ENCODE measurements at regions not wholly inside any gene's neighbourhood (a gene's known extent, or its start where the extent isn't known, plus 50 kb on each side); places are given as distances from the start of the nearest gene placed in this dataset.
"Not testable (repeated sequence)": the region's sequence is repeated elsewhere in the genome, so short reads cannot be mapped to it uniquely, and the experiment has no call there.

DNA sequence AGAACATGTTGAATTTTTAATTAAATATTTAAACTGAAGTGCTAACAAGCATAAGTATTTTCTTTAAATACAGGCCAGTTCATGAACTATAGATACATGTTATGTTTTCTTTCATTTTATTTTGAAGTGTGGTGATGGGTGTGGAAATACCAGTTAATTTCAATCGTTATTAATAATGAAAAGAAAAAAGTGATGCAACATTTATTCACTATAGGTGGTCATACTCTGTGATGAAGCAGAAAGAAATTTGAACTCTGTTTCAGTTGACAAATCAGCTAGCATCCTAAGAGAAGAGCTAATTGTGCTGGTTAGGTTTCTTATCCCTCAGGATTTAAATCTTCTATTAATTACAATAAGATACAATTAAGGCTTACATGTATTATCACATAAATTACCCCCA lies 795.1 kb upstream of the DDX18 start:
- Histone ChIP-seq H3K27ac (no peak overlapping the region), H3K4me2 (no peak overlapping the region), H3K36me3 (no peaks in the 10 kb centered on the region), H3K4me3 (no peak overlapping the region), H3K9me3 (ENCODE audit: low read depth) (no peaks in the 10 kb centered on the region), H3F3A (ENCODE audit: low read depth) (no peaks in the 10 kb centered on the region), H3K79me2 (ENCODE audit: low read depth) (no peaks in the 10 kb centered on the region), H3K4me1 (no peaks in the 10 kb centered on the region), H3K9ac (no peak overlapping the region), H4K20me1 (ENCODE audit: low read depth) (no peaks in the 10 kb centered on the region), H2AFZ (replicated peaks) (no peak overlapping the region), H3K27me3 (no peaks in the 10 kb centered on the region)
- H3K27me3 Mint-ChIP-seq (ENCODE audit: insufficient read depth, low read depth): no peaks in the 10 kb centered on the region
- H3K9me3 Mint-ChIP-seq: no peaks in the 10 kb centered on the region
- TF ChIP-seq EZH2phosphoT487 (IDR thresholded peaks at IDR 0.05) (no peak), EZH2 (IDR thresholded peaks at IDR 0.05) (no peak)
- TF ChIP-seq, protein P1, sequence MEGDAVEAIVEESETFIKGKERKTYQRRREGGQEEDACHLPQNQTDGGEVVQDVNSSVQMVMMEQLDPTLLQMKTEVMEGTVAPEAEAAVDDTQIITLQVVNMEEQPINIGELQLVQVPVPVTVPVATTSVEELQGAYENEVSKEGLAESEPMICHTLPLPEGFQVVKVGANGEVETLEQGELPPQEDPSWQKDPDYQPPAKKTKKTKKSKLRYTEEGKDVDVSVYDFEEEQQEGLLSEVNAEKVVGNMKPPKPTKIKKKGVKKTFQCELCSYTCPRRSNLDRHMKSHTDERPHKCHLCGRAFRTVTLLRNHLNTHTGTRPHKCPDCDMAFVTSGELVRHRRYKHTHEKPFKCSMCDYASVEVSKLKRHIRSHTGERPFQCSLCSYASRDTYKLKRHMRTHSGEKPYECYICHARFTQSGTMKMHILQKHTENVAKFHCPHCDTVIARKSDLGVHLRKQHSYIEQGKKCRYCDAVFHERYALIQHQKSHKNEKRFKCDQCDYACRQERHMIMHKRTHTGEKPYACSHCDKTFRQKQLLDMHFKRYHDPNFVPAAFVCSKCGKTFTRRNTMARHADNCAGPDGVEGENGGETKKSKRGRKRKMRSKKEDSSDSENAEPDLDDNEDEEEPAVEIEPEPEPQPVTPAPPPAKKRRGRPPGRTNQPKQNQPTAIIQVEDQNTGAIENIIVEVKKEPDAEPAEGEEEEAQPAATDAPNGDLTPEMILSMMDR (IDR thresholded peaks at IDR 0.05): no peak
- no peak overlapping the region for H3K4me3 Mint-ChIP-seq
- H3K27ac Mint-ChIP-seq: no peak overlapping the region
- no peaks in the 10 kb centered on the region for H3K4me1 Mint-ChIP-seq
- no peak for DNase-seq (ENCODE audit: low spot score)
- no peaks in the 10 kb centered on the region for H3K36me3 Mint-ChIP-seq

DNA sequence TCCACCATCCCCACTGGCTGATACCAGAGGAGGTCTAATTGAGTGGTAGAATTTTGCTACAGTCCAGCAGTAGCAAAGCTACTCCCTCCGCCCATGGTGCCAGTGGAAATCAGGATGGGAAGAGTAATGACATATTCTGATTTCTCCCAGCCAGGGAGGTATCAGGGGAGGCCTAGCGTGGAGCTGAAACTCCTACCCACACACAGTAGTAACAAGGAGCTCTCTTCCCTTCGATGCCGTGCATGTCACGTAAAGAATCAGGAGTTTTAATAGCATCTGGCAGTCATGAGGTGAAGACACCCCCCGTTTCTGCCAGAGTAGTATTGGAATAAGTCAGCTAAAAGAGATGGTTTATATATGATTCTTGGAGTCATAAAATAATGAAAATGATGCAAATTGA lies 786.8 kb upstream of the DDX18 start:
- Histone ChIP-seq H2AFZ (replicated peaks) (no peak overlapping the region), H3K27ac (no peak overlapping the region), H3K27me3 (no peaks in the 10 kb centered on the region), H3K9me3 (ENCODE audit: low read depth) (no peaks in the 10 kb centered on the region), H3K4me1 (no peaks in the 10 kb centered on the region), H3K79me2 (ENCODE audit: low read depth) (no peaks in the 10 kb centered on the region), H3K9ac (no peak overlapping the region), H3K4me2 (no peak overlapping the region), H4K20me1 (ENCODE audit: low read depth) (no peaks in the 10 kb centered on the region), H3F3A (ENCODE audit: low read depth) (no peaks in the 10 kb centered on the region), H3K4me3 (no peak overlapping the region), H3K36me3 (no peaks in the 10 kb centered on the region)
- H3K9me3 Mint-ChIP-seq: peaks cover 2% of the 10 kb centered on the region
- H3K36me3 Mint-ChIP-seq: no peaks in the 10 kb centered on the region
- DNase-seq (ENCODE audit: low spot score): no peak
- no peak overlapping the region for H3K4me3 Mint-ChIP-seq
- no peak overlapping the region for H3K27ac Mint-ChIP-seq
- H3K4me1 Mint-ChIP-seq: no peaks in the 10 kb centered on the region
- no peaks in the 10 kb centered on the region for H3K27me3 Mint-ChIP-seq (ENCODE audit: insufficient read depth, low read depth)
- TF ChIP-seq, protein P1 (IDR thresholded peaks at IDR 0.05): no peak
- no peak for TF ChIP-seq EZH2phosphoT487 (IDR thresholded peaks at IDR 0.05)
- no peak for TF ChIP-seq EZH2 (IDR thresholded peaks at IDR 0.05)

DNA sequence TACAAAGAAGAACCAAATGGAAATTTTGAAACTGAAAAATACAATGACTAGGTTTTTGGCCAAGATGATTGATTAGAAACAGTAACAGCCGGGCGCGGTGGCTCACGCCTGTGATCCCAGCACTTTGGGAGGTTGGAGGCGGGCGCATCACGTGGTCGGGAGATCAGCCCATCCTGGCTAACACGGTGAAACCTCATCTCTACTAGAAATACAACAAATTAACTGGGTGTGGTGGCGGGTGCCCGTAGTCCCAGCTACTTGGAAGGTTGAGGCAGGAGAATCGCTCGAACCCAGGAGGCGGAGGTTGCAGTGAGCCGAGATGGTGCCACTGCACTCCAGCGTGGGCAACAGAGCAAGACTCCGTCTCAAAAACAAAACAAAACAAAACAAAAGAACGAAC lies 785.8 kb upstream of the DDX18 start:
- H3K9ac ChIP-seq; H3K4me1 ChIP-seq; H3K27me3 ChIP-seq; H3K27ac Mint-ChIP-seq; H3K4me2 ChIP-seq; H3K4me1 Mint-ChIP-seq; H3K27ac ChIP-seq; H3K27me3 Mint-ChIP-seq (ENCODE audit: insufficient read depth, low read depth); H3K79me2 ChIP-seq (ENCODE audit: low read depth); H3K4me3 Mint-ChIP-seq; H3K9me3 Mint-ChIP-seq; H3K4me3 ChIP-seq; H2AFZ ChIP-seq (replicated peaks); H3K9me3 ChIP-seq (ENCODE audit: low read depth); DNase-seq (ENCODE audit: low spot score); H3K36me3 ChIP-seq; H4K20me1 ChIP-seq (ENCODE audit: low read depth); H3F3A ChIP-seq (ENCODE audit: low read depth); H3K36me3 Mint-ChIP-seq: not testable (repeated sequence)

DNA sequence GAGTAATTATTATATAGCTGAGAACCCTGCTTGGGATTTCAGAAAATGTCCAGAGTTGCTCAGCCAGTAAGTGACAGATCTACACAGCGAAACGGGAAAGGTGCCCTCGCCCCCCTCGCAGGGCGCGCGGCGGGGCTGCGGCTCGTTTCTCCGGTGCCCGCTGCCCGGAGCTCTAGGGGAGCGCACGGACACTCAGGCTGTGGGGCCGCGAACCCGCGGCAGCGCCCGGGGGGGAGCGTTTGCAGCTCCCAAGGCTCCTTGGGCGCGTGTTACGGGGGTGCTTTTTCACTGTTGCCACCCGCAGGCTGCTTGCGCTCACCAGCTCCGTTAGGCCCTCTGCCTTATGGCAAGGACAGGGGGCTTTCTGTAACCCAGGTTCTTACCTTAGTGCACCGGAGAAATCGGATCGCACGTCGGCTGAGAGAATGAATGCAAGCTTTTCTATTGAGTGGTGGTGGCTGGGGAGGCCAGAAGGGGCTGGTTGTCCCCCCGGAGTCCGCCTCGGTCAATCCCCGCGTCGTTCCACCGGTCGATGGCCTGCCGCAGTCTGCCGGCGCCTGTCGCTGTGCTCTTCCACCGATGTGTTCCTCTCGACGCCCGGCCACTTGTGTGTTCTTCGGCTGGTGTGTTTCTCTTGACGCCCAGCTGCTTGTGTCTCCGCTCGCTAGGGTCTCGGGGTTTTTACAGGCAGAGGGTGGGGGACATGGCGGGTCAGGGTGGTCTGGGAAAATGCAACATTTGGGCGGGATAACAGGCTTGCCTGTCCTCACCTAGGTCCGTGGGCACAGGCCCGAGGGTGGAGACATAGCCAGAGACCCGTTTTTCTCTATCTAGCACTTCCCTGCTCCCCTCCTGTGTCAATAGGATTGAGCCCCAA lies 758.8 kb upstream of the DDX18 start:
- H3K4me1 ChIP-seq: no peaks in the 10 kb centered on the region
- H3K27me3 ChIP-seq: no peaks in the 10 kb centered on the region
- DNase-seq (ENCODE audit: low spot score): no peak
- Mint-ChIP-seq H3K9me3 (peaks cover 8% of the 10 kb centered on the region), H3K36me3 (no peaks in the 10 kb centered on the region), H3K4me3 (no peak overlapping the region), H3K27me3 (ENCODE audit: insufficient read depth, low read depth) (peaks cover 4% of the 10 kb centered on the region), H3K27ac (no peak overlapping the region), H3K4me1 (no peaks in the 10 kb centered on the region)
- H3K4me2 ChIP-seq: no peak overlapping the region
- no peaks in the 10 kb centered on the region for H3K79me2 ChIP-seq (ENCODE audit: low read depth)
- no peaks in the 10 kb centered on the region for H4K20me1 ChIP-seq (ENCODE audit: low read depth)
- H3F3A ChIP-seq (ENCODE audit: low read depth): no peaks in the 10 kb centered on the region
- H2AFZ ChIP-seq (replicated peaks): no peak overlapping the region
- no peaks in the 10 kb centered on the region for H3K9me3 ChIP-seq (ENCODE audit: low read depth)
- TF ChIP-seq EZH2phosphoT487 (IDR thresholded peaks at IDR 0.05) (no peak), EZH2 (IDR thresholded peaks at IDR 0.05) (no peak)
- TF ChIP-seq, protein P1 (IDR thresholded peaks at IDR 0.05): no peak
- no peak overlapping the region for H3K4me3 ChIP-seq
- H3K9ac ChIP-seq: no peak overlapping the region
- H3K27ac ChIP-seq: no peak overlapping the region
- H3K36me3 ChIP-seq: no peaks in the 10 kb centered on the region

All from neural progenitor cell (in vitro differentiated cells).